A673 (cell line): ENCODE measurements at regions not wholly inside any gene's neighbourhood (a gene's known extent, or its start where the extent isn't known, plus 50 kb on each side); places are given as distances from the start of the nearest gene placed in this dataset.
"Not testable (repeated sequence)": the region's sequence is repeated elsewhere in the genome, so short reads cannot be mapped to it uniquely, and the experiment has no call there.

Source experiments
- EZH2 ChIP-seq: fragments of 200-600 bp; sonication (generic); IDR thresholded peaks from 2 replicates; pipeline ENCODE4 v1.6.1; 2017; ENCODE audit warnings: borderline replicate concordance, low read depth, mild to moderate bottlenecking, mixed read lengths, antibody characterized with exemption, low read length; ENCODE audit not compliant: poor library complexity, severe bottlenecking
- TF ChIP-seq, protein P1 (sequence below): fragments of 300-800, 200-600 bp; sonication (generic); conservative IDR thresholded peaks from 2 replicates; pipeline ENCODE4 v1.5.1; 2017; ENCODE audit warnings: low read depth, mild to moderate bottlenecking, antibody characterized with exemption, low read length, moderate library complexity, mixed read lengths

DNA sequence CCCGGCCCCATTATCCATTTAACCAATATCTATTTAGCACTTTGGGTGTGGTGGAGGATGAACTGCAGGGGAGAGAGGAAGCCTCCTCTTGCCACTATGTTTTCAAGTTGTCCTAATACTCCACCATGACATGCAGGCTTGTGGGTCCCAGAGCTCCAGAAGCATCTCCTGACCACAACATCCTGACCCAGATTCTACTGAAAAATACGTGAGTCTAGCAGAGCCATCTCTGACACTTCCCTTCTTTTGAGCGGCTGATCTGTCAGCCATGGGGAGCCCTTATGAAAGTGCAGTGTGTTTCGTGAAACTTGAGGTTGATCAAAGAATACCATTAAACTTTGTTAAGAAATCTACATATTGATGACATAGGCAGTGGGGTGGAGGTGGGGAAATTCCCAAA, 126.6 kb downstream of the UNC93B1 start:
- TF ChIP-seq, protein P1, sequence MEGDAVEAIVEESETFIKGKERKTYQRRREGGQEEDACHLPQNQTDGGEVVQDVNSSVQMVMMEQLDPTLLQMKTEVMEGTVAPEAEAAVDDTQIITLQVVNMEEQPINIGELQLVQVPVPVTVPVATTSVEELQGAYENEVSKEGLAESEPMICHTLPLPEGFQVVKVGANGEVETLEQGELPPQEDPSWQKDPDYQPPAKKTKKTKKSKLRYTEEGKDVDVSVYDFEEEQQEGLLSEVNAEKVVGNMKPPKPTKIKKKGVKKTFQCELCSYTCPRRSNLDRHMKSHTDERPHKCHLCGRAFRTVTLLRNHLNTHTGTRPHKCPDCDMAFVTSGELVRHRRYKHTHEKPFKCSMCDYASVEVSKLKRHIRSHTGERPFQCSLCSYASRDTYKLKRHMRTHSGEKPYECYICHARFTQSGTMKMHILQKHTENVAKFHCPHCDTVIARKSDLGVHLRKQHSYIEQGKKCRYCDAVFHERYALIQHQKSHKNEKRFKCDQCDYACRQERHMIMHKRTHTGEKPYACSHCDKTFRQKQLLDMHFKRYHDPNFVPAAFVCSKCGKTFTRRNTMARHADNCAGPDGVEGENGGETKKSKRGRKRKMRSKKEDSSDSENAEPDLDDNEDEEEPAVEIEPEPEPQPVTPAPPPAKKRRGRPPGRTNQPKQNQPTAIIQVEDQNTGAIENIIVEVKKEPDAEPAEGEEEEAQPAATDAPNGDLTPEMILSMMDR = not testable (repeated sequence)
- TF ChIP-seq EZH2 = not testable (repeated sequence)
